Stimulated activated CD4-positive, alpha-beta T cell treated with anti-CD3 and anti-CD28 coated beads, Interleukin-1b, Interleukin-23, amount 100 ng/mL, for 4 hours (primary cell): ENCODE measurements at regions not wholly inside any gene's neighbourhood (a gene's known extent, or its start where the extent isn't known, plus 50 kb on each side); places are given as distances from the start of the nearest gene placed in this dataset.
"Not testable (repeated sequence)": the region's sequence is repeated elsewhere in the genome, so short reads cannot be mapped to it uniquely, and the experiment has no call there.

Experiments
- DNase-seq, 2 donors: peaks; one replicate each; pipeline ENCODE4 v3.0.0-alpha.2; 2020; ENCODE audit warnings: low read depth in 2 of 2

DNA sequence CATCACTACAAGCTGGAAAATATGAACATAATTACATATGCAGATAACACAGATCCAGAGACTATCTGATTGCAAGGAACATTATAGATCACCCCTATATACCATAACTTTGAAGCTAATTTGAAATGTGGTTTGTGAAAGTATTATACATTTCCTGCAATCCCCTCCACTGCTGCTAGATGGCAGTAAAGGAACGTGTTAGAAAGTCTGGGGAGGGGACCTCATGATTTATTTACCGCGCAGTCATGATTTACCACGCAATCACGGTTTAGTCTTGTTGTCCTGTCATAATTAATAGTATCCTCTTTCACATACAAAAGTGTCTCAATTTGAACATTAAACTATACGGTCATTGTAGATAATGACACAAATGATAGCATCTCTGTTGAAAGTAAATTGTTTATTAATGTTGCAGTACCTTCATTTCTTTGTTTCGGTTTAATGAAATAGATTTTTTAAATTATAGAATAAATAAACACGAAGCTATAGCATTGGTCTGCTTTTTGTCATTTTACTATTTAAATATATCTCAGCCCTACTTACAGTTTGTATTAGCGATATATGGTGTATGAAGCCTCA, 145.3 kb upstream of the PRSS1 start:
- DNase-seq, result peak in 1 of 2 donors; percentile 46

DNA sequence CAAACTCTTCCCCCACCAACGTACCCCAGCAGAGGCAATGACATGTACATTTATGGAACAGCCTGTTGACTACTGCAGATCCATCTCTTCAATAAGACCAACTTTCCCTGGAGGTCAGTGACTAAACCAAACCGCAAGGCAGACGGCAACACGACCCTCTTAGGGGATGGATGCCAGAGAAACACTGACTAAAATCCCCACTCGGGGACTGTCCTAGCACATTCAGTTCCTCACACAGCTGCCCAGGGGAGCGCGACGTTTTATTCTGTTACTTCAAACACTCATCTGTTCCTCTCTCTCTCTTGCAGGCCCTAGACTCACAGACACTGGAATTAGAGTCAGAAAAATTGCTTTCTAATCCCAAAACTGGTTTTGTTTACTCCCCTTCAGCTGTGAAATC, 146.5 kb upstream of the PRSS1 start:
- DNase-seq, result no peak

DNA sequence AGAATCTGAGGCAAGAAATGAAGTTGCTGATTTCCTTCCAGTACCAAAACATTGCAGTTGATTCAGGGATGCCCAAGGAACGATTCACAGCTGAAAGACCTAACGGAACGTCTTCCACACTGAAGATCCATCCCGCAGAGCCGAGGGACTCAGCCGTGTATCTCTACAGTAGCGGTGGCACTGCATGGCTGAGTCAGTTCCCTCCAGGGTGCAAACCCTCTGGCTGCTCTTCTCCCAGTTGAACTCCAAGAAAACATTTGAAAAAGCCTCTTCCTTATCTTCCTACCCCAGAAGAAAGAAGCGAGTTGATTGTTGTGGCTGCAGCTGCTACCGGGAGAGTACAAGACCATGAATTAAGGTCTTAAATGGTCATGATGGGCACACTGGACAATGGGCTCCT, 147.1 kb upstream of the PRSS1 start:
- no peak for DNase-seq

DNA sequence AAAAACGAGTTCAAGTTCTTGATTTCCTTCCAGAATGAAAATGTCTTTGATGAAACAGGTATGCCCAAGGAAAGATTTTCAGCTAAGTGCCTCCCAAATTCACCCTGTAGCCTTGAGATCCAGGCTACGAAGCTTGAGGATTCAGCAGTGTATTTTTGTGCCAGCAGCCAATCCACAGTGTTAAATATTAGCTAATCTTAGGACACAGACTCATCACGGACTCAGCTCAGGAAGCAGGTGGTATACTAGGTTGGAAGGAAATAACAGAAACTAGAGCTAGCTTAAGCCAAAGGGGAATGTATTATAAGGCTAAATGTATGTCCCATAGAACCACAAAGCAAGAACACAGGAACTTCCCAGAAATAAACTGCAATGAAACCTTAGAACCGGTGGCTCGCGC, 151.0 kb upstream of the PRSS1 start:
- no peak for DNase-seq

DNA sequence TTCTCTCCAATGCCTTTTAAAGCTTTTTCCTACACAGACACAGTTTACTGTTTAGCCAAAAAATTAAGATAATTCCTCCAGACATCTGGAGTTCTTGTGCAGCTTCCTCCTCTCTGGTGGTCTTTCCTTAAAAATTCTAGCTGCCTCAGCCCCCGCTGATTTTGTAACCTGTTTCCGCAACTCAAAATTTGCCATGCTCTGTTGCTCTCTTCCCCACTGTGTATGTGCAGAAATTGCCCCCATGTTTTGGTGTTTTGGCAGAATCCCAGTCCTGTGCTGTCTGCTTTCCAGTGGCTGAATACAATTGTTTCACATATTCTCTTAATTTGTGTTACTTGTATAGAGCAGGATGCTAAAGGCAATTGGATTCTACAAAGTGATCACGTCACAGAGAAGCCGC, 151.7 kb upstream of the PRSS1 start:
- DNase-seq, result no peak

DNA sequence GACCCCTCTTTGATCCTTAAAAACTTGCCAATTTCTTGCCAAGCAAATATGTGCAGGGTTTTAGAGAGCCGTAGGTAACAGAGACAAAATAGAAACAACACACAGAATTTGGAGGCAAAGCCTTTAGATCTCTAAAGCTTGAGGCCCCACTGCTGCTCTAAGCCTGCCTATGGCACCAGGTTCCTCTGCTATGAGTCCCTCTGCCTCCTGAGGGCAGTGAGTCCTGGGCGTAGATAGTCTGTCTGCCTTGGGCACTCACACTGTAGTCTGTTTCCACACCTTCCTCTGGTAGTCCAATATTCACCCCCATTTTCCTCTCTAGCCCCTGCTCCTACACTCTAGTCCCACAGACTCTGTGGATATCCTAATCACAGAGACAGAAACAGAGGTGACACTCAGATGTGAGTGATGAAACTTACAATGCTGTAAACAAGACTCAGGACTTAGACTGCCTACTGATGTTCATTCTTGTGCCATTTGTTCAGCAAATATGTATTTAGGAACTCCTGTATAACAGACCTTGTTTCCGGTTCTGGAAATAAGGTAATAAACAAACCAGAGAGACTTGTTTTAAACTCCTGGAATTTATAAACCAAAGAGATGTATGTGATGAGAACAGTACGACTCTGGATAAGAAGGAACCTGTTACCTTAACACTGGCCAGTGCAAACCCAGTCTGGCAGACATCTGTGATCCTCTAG, 153.3 kb upstream of the PRSS1 start:
- DNase-seq, result no peak

DNA sequence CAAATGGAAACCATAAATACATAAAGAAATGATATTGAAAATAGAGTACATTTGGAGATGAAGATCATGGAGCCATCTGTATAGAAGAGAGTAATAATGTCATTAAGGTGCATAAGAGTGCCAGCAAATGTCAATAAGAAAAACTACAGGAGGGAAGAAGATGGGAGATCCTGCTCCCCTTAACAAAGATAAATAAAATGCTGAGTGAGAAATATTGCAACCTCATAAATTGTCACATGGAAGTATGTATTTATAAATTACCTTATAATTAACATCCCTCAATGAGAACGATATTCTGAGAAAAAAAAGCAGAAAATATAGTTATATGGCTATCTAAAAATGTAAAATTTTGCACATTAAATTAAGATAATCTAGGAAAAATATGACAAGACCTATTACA, 155.2 kb upstream of the PRSS1 start:
- DNase-seq, result no peak

DNA sequence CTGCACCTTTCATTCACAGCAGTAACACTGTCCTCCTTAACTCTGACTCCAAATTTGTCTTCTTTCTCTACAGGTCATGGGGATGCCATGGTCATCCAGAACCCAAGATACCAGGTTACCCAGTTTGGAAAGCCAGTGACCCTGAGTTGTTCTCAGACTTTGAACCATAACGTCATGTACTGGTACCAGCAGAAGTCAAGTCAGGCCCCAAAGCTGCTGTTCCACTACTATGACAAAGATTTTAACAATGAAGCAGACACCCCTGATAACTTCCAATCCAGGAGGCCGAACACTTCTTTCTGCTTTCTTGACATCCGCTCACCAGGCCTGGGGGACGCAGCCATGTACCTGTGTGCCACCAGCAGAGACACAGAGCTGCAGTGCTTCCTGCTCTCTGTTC, 156.2 kb upstream of the PRSS1 start:
- DNase-seq, result no peak

DNA sequence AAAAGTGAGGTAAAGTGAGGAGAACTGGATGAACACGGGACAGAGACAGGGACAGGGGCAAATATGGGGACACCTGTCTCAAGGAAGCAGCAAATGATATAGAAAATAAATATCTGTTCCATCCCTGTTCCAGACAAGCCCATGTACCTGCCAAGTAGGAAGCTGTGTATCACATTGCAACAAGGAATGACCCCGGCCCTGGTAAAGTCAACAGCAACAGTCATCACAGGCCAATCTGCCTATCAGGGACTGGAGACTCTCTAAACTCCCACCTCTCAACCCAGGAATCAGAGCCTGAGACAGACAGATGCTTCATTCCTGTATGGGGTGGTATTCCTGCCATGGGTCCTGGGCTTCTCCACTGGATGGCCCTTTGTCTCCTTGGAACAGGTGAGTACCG, 156.6 kb upstream of the PRSS1 start:
- no peak for DNase-seq

DNA sequence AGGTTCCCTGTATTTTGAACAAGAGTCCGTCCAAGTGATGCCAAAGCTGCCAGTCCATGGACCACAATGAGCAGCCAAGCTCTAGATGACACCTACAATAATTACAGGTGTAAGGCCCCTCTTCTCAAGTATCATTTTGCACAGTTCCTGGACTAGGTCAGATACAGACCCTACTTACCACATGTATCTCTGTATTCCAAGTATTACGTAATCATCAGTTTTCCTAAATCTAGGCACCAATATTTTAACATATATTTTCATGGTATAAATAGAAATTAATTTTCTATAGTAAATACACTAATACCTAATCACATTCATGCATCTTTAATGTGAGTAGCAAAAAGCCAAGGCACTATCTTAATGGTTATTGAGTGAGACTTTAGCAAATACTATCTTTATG, 157.0 kb upstream of the PRSS1 start:
- no peak for DNase-seq

DNA sequence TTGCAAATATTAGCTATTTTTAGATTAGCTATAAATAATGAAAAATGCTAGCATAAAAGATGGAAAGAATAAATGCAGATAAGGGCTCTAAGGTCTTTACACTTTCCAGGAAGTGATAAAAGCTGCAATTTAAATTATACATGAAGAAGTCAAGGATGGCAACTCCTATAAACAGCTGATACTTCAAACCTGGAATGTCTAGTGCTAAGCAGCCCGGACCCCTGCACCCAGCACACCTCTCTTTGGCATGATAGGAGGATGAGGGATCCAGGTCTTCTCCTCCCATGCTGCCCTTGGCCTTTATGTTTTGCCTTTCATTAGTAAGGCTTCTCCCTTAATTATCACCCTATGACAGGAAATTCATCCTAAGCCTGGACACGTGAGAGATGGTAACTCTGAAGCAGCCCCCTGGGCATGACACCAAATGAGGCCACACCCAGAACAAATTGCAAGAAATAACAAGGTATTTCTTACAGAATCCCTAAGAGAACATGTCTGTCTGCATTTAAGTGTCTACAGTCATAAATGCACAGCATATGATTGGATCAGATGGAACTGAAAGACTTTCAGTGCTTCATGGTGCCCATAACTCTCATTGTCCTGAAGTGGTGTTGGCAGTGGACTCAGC, 158.3 kb upstream of the PRSS1 start:
- no peak for DNase-seq

DNA sequence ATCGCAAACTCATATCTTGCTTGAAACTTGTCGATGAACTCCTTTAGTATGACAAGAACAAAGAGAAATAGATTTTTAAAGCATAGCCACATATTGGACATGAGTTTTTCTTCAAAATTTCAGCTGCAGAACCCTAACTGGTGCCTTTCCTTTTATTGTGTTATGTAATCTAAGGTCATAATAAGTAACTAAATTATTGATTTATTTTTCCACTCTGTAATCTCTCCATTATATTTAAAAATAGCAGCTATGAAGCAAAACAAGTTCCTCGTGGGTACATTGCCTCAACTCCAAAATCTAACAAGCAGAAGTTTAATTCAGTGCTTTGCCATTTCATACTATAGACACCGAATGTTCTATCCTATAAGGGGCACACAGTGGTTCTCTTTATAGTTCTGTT, 159.2 kb upstream of the PRSS1 start:
- no peak for DNase-seq

DNA sequence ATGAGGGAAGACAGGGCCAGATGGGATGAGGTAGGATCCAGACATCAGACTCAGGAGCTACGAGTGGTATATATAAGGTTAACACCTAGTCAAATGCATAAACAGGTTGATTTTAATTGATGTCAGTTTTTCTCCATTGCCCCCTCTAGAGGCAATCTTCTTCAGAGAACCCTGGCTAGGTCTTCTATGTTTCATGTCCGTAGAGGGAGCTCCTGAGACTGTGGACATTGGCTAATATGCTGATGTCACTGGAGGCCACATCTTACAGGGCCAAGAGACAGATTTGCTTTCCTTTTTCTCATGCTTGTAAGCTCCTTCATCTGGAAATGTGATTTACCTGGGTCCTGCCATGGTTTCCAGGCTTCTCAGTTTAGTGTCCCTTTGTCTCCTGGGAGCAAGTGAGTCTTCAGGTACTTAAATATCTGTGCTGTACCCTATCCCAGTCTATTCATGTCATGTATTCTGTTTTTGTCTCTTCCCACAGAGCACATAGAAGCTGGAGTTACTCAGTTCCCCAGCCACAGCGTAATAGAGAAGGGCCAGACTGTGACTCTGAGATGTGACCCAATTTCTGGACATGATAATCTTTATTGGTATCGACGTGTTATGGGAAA, 161.6 kb upstream of the PRSS1 start:
- DNase-seq, result no peak

DNA sequence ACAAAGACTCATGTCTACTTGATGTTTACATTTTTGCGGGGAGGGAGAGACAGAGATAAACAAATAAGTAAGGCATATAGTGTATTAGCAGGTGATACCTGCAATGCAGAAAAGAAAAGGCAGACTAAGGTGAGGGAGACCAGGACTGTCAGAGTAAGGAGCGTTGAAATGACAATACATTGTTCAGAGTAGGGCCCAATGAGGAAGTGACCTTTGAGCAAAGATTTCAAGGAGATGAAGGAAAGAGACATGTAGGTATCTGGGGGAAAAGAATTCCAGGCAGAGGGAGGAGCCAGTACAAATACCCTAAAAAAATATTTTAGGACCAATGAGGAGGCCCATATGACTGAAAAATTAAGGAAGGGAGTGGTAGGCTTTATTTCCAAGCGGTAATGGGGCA, 162.7 kb upstream of the PRSS1 start:
- no peak for DNase-seq

DNA sequence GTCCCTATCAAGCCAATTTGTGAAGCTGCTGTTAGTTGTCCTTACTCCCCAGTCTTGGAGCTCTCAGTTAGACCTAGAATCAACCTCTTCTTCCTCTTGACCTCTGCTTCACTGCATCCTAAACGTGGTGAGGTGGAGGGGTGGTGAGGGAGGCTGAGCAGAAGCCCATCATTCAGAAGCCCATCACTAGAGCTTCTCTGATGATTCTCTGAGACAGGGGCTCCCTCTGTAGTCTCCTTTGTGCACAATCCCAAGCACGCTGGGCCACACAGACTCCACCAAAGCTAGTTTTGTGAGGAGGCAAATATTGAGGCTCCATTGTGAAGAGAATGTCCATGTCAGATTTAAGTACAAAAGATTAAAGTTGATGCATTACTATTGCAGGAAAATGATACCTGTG, 163.8 kb upstream of the PRSS1 start:
- no peak for DNase-seq

DNA sequence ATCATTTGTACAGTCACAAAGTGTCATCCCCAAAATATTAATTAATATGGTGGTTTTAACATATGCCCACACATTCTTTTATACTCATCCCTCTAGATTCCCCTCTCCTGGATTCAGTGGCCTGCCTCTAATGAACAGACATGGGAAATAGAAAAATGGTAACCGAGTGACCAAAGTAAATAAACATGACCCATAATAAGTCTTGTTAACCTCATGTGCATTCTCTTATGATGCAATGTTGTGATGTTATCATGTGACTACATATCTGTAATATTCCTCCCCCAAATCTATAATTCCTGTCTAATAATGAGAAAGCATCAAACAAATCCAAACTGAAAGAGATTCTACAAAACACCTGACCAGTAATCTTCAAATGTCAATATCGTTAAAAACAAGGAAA, 164.5 kb upstream of the PRSS1 start:
- DNase-seq, result no peak

DNA sequence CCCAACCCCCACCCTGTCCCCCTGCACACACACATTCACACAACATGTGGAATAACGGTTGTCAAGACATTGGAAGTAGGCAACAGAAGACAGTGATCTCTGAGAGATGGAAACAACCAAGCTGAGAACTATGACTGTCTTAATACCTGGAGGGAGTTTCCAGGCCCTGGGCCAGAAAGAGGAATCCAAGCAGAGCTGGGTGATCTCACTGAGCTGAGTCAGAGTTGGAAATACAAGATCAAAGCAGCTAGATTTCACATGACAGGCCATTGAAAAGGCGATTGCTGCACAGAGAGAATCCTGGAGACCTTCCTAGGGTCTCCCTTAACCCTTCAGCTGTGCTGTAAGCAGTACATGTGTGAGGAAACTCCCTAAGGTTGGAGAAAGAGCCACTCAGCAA, 165.8 kb upstream of the PRSS1 start:
- DNase-seq, result peak in 1 of 2 donors; percentile 4

DNA sequence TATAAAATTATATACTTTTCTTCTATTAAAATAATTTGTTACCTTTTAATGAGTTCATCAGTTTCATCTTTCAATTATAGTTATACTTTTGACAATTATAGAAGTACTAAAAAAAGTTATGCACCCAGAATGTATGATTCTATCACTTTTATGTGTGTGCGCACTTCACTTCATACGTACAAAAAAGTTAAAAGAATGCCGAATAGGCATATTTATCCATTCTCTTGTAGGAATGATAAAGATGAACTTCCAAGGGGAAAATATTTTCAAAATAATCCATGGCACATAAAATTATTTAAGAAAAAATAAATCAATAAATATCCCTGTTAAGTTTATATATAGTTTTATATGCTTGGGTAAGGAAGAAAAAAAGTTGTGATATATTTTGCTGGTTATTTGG, 166.9 kb upstream of the PRSS1 start:
- no peak for DNase-seq

DNA sequence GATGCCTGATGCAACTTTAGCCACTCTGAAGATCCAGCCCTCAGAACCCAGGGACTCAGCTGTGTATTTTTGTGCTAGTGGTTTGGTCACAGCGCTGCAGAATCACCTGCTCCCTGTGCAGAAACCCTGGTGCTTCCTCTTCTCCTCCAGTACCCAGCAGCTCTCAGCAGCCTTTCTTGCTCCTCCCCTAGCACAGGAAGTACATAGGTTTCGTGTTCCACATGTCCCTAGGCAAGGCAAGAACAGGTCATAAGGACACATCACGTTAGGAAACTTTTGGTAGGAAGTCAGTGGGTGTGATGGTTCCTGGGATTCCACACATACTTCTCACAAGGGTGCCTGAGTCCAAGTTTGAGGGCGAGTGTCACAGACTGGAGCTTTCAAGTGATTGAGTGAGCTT, 167.9 kb upstream of the PRSS1 start:
- no peak for DNase-seq

DNA sequence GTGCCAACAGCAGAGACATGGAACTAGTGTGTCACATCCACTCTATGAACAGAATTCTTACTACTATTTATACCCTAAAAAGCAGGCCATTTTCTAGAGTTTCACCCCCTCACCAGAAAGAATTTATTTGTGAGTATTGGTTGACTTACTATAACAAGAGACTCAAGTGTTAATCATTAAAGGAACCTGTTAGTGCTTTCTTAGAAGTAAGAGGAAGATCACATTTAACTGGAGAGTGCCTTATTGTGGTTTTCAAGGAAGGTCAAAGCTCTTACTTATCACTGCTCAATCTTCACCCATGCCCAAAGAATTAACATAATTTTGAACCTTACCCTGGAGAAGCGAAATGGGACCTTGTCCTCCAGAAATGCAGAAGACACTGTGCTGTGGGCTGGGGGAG, 169.3 kb upstream of the PRSS1 start:
- no peak for DNase-seq

DNA sequence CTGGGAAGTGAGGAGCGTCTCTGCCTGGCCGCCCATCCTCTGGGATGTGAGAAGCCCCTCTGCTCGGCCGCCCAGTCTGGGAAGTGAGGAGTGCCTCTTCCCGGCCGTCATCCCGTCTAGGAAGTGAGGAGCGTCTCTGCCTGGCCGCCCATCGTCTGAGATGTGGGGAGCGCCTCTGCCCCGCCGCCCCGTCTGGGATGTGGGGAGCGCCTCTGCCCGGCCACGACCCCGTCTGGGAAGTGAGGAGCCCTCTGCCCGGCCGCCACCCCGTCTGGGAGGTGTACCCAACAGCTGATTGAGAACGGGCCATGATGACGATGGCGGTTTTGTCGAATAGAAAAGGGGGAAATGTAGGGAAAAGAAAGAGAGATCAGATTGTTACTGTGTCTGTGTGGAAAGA, 173.9 kb upstream of the PRSS1 start:
- DNase-seq, result not testable (repeated sequence)

DNA sequence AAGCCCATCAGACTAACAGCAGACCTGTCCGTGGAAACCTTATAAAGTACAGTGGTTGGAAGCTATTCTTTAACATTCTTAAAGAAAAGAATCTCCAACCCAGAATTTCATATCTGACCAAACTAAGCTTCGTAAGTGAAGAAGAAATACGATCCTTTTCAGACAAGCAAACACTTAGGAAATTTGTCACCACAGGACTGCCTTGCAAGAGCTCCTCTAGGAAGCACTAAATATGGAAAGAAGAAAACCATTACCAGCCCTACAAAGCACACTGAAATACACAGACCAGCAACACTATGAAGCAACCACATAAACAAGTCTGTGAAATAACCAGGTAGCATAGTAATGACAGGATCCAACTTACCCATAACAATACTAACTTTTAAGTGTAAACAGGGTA, 177.7 kb upstream of the PRSS1 start:
- DNase-seq, result no peak

DNA sequence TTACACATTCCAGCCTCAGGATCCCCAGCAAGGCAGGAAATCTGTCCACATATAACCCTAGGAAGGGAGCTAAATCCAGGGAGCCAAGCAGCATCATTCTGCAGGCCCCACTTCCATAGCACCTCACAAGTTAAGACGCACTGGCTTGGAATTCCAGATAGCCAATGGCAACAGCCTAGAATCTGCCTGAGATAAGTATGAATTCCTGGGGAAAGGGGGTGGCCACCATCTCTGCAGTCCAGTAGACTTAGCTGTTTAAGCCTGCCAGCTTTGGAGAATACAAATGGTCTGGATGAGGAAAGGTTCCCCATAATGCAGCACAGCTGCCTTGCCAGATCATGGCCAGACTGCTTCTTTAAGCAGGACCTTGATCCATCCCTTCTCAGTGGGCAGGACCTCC, 179.4 kb upstream of the PRSS1 start:
- no peak for DNase-seq
